T-helper 1 cell (primary cell): ENCODE measurements at regions not wholly inside any gene's neighbourhood (a gene's known extent, or its start where the extent isn't known, plus 50 kb on each side); places are given as distances from the start of the nearest gene placed in this dataset.
"Not testable (repeated sequence)": the region's sequence is repeated elsewhere in the genome, so short reads cannot be mapped to it uniquely, and the experiment has no call there.

Experiments
- DNase-seq, 5 donors: peaks; one replicate each; pipeline ENCODE4 v3.0.0-alpha.2; 2012 to 2020

GRCh38 chr9:36521148-36521547, 51.5 kb upstream of the MELK start:
- DNase-seq = no peak

- DNase-seq = no peak
Measured at GRCh38 chr9:36517131-36517530, 55.6 kb upstream of the MELK start.

- DNase-seq = no peak
Measured at GRCh38 chr9:36504156-36504555, 68.5 kb upstream of the MELK start.

- DNase-seq = no peak
Measured at GRCh38 chr9:36503172-36504088, 69.3 kb upstream of the MELK start.

GRCh38 chr9:36501727-36502126, 71.0 kb upstream of the MELK start:
- DNase-seq = no peak

- not testable (repeated sequence) for DNase-seq
Measured at GRCh38 chr9:36500931-36501330, 71.8 kb upstream of the MELK start.

GRCh38 chr9:36499174-36499890, 73.4 kb upstream of the MELK start:
- DNase-seq = no peak

GRCh38 chr9:36493564-36493963, 79.1 kb upstream of the MELK start:
- peak in 3 of 5 donors; percentile 22 to 69 (median 30) for DNase-seq

- peak in 1 of 5 donors; percentile 48 for DNase-seq
Measured at GRCh38 chr9:36492865-36493264, 79.8 kb upstream of the MELK start.

- DNase-seq = no peak
Measured at GRCh38 chr9:36489453-36489852, 83.2 kb upstream of the MELK start.

GRCh38 chr9:36488389-36488756, 84.3 kb upstream of the MELK start:
- no peak for DNase-seq

- DNase-seq = peak; percentile 82 to 95 (median 86)
Measured at GRCh38 chr9:36487482-36488388, 85.0 kb upstream of the MELK start.

- peak; percentile 21 to 67 (median 39) for DNase-seq
Measured at GRCh38 chr9:36486933-36487481, 85.7 kb upstream of the MELK start.

- DNase-seq = peak in 1 of 5 donors; percentile 13
Measured at GRCh38 chr9:36486329-36486932, 86.3 kb upstream of the MELK start.

GRCh38 chr9:36485647-36486328, 85.7 kb upstream of the RNF38 start:
- DNase-seq = no peak

- no peak for DNase-seq
Measured at GRCh38 chr9:36484124-36484523, 84.1 kb upstream of the RNF38 start.

GRCh38 chr9:36479101-36479500, 79.0 kb upstream of the RNF38 start:
- no peak for DNase-seq

- DNase-seq = no peak
Measured at GRCh38 chr9:36471359-36471758, 71.3 kb upstream of the RNF38 start.

- DNase-seq = peak; percentile 35 to 78 (median 50)
Measured at GRCh38 chr9:36470643-36471290, 70.7 kb upstream of the RNF38 start.

GRCh38 chr9:36463467-36463866, 63.4 kb upstream of the RNF38 start:
- no peak for DNase-seq

GRCh38 chr9:36462245-36462644, 62.2 kb upstream of the RNF38 start:
- DNase-seq = no peak
